NB4 (cell line): ENCODE measurements at regions not wholly inside any gene's neighbourhood (a gene's known extent, or its start where the extent isn't known, plus 50 kb on each side); places are given as distances from the start of the nearest gene placed in this dataset.
"Not testable (repeated sequence)": the region's sequence is repeated elsewhere in the genome, so short reads cannot be mapped to it uniquely, and the experiment has no call there.

ENCODE experiments used
- DNase-seq: peaks from one replicate; pipeline ENCODE4 v3.0.0; 2010; ENCODE audit warnings: low read depth
- H3K4me3 ChIP-seq: one replicate; pipeline ENCODE4 v1.5.1; 2011; ENCODE audit warnings: mild to moderate bottlenecking, low read depth, low read length, moderate library complexity
- MYC ChIP-seq: IDR thresholded peaks from 2 replicates; pipeline ENCODE4 v1.6.1; 2011; ENCODE audit warnings: low read depth, low read length
- POLR2A ChIP-seq: IDR thresholded peaks from 2 replicates; pipeline ENCODE4 v1.6.1; 2011; ENCODE audit warnings: mild to moderate bottlenecking; ENCODE audit not compliant: insufficient read length; ENCODE audit errors: extremely low read depth
- TF ChIP-seq, protein P1 (sequence below): IDR thresholded peaks from 2 replicates; pipeline ENCODE4 v1.6.1; 2011; ENCODE audit warnings: low read depth, low read length
- TF ChIP-seq, protein P2 (sequence below): IDR thresholded peaks from one replicate; pipeline ENCODE4 v1.5.1; 2012; ENCODE audit warnings: low read depth, low read length

DNA sequence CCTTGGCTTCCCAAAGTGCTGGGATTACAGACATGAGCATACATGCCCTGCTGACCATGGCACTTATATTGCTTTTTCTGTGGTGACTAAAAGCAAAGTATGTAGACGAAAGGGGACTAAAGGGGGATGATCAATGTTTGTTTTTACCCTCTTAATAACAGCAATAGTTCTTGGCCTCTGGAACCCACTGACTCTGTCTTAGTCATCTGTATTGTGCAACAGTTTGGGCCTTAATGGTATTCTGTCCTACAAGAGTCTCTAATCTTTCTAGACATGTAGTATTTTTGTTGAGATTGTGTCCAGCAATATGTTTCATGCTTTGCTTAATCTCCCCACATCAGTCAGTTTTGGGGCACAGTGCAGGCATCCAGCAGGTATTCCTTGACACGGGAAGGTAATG, 359.9 kb upstream of the FANCL start:
- H3K4me3 ChIP-seq = no peak overlapping the region
- TF ChIP-seq, protein P1, sequence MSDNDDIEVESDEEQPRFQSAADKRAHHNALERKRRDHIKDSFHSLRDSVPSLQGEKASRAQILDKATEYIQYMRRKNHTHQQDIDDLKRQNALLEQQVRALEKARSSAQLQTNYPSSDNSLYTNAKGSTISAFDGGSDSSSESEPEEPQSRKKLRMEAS = no peak
- DNase-seq = peak; percentile 12

DNA sequence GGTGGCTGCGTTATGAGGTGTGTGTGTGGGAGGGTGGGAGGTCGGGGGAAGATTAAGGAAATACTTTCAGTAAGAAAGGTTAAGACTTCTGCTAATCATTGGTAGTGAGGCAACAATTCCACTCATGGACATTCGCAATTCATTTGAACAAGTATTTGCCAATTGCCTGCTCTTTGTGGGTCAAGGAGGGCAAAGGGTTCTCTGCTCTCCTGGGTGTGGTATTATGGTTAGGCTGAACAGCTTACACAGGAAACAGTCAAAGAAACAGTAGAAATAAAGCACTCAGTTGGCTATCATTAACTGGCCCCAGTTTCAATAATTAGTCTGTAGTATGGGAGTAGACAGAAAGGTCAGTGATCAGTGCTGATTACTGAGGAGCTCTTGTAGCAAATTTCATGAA, 357.0 kb upstream of the FANCL start:
- no peak overlapping the region for H3K4me3 ChIP-seq
- TF ChIP-seq MYC (no peak), POLR2A (no peak)
- TF ChIP-seq, protein P2, sequence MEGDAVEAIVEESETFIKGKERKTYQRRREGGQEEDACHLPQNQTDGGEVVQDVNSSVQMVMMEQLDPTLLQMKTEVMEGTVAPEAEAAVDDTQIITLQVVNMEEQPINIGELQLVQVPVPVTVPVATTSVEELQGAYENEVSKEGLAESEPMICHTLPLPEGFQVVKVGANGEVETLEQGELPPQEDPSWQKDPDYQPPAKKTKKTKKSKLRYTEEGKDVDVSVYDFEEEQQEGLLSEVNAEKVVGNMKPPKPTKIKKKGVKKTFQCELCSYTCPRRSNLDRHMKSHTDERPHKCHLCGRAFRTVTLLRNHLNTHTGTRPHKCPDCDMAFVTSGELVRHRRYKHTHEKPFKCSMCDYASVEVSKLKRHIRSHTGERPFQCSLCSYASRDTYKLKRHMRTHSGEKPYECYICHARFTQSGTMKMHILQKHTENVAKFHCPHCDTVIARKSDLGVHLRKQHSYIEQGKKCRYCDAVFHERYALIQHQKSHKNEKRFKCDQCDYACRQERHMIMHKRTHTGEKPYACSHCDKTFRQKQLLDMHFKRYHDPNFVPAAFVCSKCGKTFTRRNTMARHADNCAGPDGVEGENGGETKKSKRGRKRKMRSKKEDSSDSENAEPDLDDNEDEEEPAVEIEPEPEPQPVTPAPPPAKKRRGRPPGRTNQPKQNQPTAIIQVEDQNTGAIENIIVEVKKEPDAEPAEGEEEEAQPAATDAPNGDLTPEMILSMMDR = no peak
- TF ChIP-seq, protein P1 = no peak
- DNase-seq = no peak

DNA sequence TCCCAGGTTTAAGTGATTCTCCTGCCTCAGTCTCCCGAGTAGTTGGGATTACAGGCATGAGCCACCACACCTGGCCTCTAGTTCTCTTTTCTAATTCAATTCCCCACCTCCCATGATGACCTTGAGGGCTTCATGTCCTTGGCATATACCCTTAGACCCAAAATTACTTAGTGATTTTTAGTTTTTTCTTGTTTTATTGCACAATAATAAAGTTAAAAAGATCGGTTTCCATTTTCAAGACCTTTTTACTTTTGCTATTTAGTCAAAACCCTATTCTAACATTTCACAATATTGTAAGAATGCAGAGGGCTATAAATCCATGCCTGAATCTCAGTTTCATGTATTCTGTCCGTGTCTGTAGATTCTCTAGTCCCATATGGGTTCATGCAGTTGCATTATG, 354.6 kb upstream of the FANCL start:
- no peak overlapping the region for H3K4me3 ChIP-seq
- TF ChIP-seq, protein P2 = no peak
- TF ChIP-seq MYC (no peak), POLR2A (no peak)
- no peak for DNase-seq

DNA sequence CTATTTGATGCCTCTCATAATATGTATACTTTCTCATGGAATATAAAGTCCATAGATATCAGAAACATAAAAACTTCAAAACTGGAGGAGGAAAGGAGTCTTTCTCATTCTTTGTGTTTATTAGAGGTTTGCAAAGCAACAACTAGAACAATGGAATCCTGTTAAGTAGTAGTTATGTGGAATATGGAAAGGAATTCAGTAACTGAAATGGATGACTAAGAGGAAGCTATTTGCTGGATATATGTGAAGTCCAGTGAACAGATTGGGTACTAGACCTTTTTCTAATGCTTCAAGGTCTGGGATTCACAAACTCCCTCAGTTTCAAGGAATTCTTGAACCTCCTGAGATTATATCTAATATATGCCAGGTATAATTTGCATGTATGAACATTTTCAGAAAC, 353.6 kb upstream of the FANCL start:
- no peak overlapping the region for H3K4me3 ChIP-seq
- DNase-seq = no peak
- TF ChIP-seq, protein P2 = no peak
- TF ChIP-seq, protein P1 = no peak
- TF ChIP-seq POLR2A = no peak
- no peak for TF ChIP-seq MYC

DNA sequence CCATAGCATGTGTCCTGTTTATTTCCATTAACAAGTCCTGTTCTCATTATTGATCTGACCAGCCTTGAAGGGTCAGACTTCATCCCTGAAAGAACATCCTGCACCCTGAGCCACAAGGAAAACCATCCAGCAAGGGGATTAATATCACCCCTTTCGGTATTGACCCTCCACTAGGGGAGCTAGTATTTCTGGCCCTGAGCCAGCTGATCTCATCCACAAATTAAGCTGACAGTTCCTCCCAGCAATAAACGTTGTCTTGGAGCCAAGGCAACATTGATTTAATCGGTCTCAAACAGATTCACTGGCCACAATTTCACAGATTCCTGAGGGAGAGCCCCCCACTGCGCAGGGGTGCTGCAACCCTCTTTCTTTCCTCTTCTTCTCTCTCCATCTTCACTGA, 353.1 kb upstream of the FANCL start:
- TF ChIP-seq, protein P1 = no peak
- TF ChIP-seq, protein P2 = peak; percentile 26
- TF ChIP-seq MYC (no peak), POLR2A (no peak)
- DNase-seq = peak; percentile 31

DNA sequence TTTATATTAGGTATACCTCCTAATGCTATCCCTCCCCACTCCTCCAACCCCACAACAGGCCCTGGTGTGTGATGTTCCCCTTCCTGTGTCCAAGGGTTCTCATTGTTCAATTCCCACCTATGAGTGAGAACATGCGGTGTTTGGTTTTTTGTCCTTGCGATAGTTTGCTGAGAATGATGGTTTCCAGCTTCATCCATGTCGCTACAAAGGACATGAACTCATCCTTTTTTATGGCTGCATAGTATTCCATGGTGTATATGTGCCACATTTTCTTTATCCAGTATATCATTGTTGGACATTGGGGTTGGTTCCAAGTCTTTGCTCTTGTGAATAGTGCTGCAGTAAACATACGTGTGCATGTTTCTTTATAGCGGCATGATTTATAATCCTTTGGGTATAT, 345.1 kb upstream of the FANCL start:
- DNase-seq, H3K4me3 ChIP-seq: not testable (repeated sequence)

More for the DNA sequence above, 353.1 kb upstream of the FANCL start:
- H3K4me3 ChIP-seq = no peak overlapping the region

DNA sequence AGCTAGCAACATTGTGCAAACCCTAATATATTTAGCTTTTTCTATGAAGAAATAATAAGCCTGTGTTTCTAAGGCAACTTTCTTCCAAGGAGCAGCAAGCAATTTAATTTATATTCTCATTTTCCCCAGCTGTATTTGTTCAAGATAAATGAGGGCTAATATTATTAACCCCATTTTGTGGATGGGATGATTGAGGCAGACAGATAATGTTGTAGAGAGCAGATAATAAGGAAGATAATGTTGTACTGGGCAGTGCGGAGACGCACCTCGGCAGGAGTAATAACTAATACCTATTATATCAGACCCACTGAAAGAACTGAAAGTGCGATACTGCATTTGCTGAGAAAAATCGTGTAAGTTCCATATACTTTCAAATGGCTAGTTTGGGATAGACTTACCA, 344.1 kb upstream of the FANCL start:
- DNase-seq = no peak

More for the DNA sequence above, 344.1 kb upstream of the FANCL start:
- TF ChIP-seq, protein P1 = no peak
- TF ChIP-seq POLR2A (no peak), MYC (no peak)
- TF ChIP-seq, protein P2 = no peak
- H3K4me3 ChIP-seq = no peak overlapping the region
